H9 (cell line): ENCODE measurements at regions not wholly inside any gene's neighbourhood (a gene's known extent, or its start where the extent isn't known, plus 50 kb on each side); places are given as distances from the start of the nearest gene placed in this dataset.

Experiments
- DNase-seq: peaks from one replicate; pipeline ENCODE4 v3.0.0-alpha.2; 2017
- H2AFZ ChIP-seq: one replicate; pipeline ENCODE4 v1.6.1; 2013; ENCODE audit warnings: mild to moderate bottlenecking, low read length, control low read depth, moderate library complexity
- H2AK5ac ChIP-seq: 2 replicates; pipeline ENCODE4 v1.6.1; 2013; ENCODE audit warnings: low read length, control low read depth, mixed read lengths; ENCODE audit not compliant: insufficient read length
- H2BK120ac ChIP-seq: one replicate; pipeline ENCODE4 v1.6.1; 2013; ENCODE audit warnings: low read depth, mild to moderate bottlenecking, low read length, control low read depth, inconsistent platforms; ENCODE audit not compliant: poor library complexity, severe bottlenecking
- H2BK12ac ChIP-seq: 2 replicates; pipeline ENCODE4 v1.6.1; 2013; ENCODE audit warnings: low read length, control low read depth, mixed read lengths, low read depth; ENCODE audit not compliant: insufficient read length
- H2BK15ac ChIP-seq: 2 replicates; pipeline ENCODE4 v1.6.1; 2013; ENCODE audit warnings: low read depth, low read length, control low read depth
- H2BK20ac ChIP-seq: one replicate; pipeline ENCODE4 v1.6.1; 2013; ENCODE audit warnings: low read depth, mild to moderate bottlenecking, low read length, control low read depth, inconsistent platforms; ENCODE audit not compliant: poor library complexity, severe bottlenecking
- H2BK5ac ChIP-seq: 2 replicates; pipeline ENCODE4 v1.6.1; 2013; ENCODE audit warnings: low read length, control low read depth, mixed read lengths; ENCODE audit not compliant: insufficient read length
- H3K14ac ChIP-seq: 2 replicates; pipeline ENCODE4 v1.6.1; 2013; ENCODE audit warnings: low read length, control low read depth; ENCODE audit not compliant: insufficient read depth
- H3K18ac ChIP-seq: 2 replicates; pipeline ENCODE4 v1.6.1; 2013; ENCODE audit warnings: low read depth, mild to moderate bottlenecking, mixed read lengths, low read length, control low read depth; ENCODE audit not compliant: insufficient read length
- H3K23ac ChIP-seq: 2 replicates; pipeline ENCODE4 v1.6.1; 2013; ENCODE audit warnings: low read length, control low read depth, mixed read lengths, low read depth; ENCODE audit not compliant: insufficient read length
- H3K23me2 ChIP-seq: 2 replicates; pipeline ENCODE4 v1.6.1; 2013; ENCODE audit warnings: low read depth, mild to moderate bottlenecking, mixed read lengths, low read length, control low read depth; ENCODE audit not compliant: insufficient read length, poor library complexity, severe bottlenecking
- H3K27ac ChIP-seq: 2 replicates; pipeline ENCODE4 v1.5.1; 2013; ENCODE audit warnings: low read length, control low read depth, mixed read lengths, low read depth; ENCODE audit not compliant: insufficient read length
- H3K27me3 ChIP-seq: 2 replicates; pipeline ENCODE4 v1.6.1; 2013; ENCODE audit warnings: low read length, control low read depth, inconsistent platforms; ENCODE audit not compliant: insufficient read depth
- H3K4ac ChIP-seq: 2 replicates; pipeline ENCODE4 v1.6.1; 2013; ENCODE audit warnings: low read depth, mild to moderate bottlenecking, control low read depth, inconsistent platforms, low read length, moderate library complexity
- H3K4me1 ChIP-seq: 2 replicates; pipeline ENCODE4 v1.6.1; 2013; ENCODE audit warnings: low read length, control low read depth, inconsistent platforms; ENCODE audit not compliant: insufficient read depth
- H3K4me2 ChIP-seq: 2 replicates; pipeline ENCODE4 v1.6.1; 2013; ENCODE audit warnings: low read length, control low read depth, mixed read lengths; ENCODE audit not compliant: insufficient read length, insufficient read depth
- H3K56ac ChIP-seq: 2 replicates; pipeline ENCODE4 v1.6.1; 2013; ENCODE audit warnings: low read depth, mild to moderate bottlenecking, mixed read lengths, low read length, control low read depth; ENCODE audit not compliant: insufficient read length
- H3K79me1 ChIP-seq: 2 replicates; pipeline ENCODE4 v1.6.1; 2013; ENCODE audit warnings: low read depth, mild to moderate bottlenecking, moderate library complexity, low read length, control low read depth, inconsistent platforms; ENCODE audit not compliant: insufficient read depth, poor library complexity, severe bottlenecking
- H3K79me2 ChIP-seq: 2 replicates; pipeline ENCODE4 v1.6.1; 2013; ENCODE audit warnings: low read length, control low read depth, inconsistent platforms; ENCODE audit not compliant: insufficient read depth
- H3K9ac ChIP-seq: 2 replicates; pipeline ENCODE4 v1.6.1; 2013; ENCODE audit warnings: low read length, control low read depth, mixed read lengths; ENCODE audit not compliant: insufficient read length; ENCODE audit errors: extremely low read depth
- H3K9me3 ChIP-seq: one replicate; pipeline ENCODE4 v1.6.1; 2013; ENCODE audit warnings: low read depth, low read length, inconsistent platforms; ENCODE audit not compliant: control insufficient read depth
- H3T11ph ChIP-seq: one replicate; pipeline ENCODE4 v1.6.1; 2013; ENCODE audit warnings: mild to moderate bottlenecking, low read length, control low read depth, inconsistent platforms
- H4K20me1 ChIP-seq: one replicate; pipeline ENCODE4 v1.6.1; 2013; ENCODE audit not compliant: control insufficient read depth, insufficient read length, insufficient read depth
- H4K5ac ChIP-seq: 2 replicates; pipeline ENCODE4 v1.6.1; 2013; ENCODE audit warnings: low read depth, mild to moderate bottlenecking, mixed read lengths, low read length, control low read depth; ENCODE audit not compliant: insufficient read length
- H4K8ac ChIP-seq: replicated peaks from 2 replicates; pipeline ENCODE4 v1.6.1; 2013; ENCODE audit warnings: low read length, control low read depth, mixed read lengths, low read depth; ENCODE audit not compliant: insufficient read length
- H4K91ac ChIP-seq: 2 replicates; pipeline ENCODE4 v1.6.1; 2013; ENCODE audit warnings: low read depth, mild to moderate bottlenecking, moderate library complexity, mixed read lengths, low read length, control low read depth; ENCODE audit not compliant: insufficient read length
- H3K27ac Mint-ChIP-seq, 3 experiments: 2 replicates in 2 of 3; 3 replicates in 1 of 3; pipeline ENCODE4 v1.8.0; 2020 to 2021; ENCODE audit warnings: mixed read lengths in 3 of 3, mild to moderate bottlenecking in 1 of 3, moderate library complexity in 1 of 3
- H3K27me3 Mint-ChIP-seq: 2 replicates; pipeline ENCODE4 v1.8.0; 2021; ENCODE audit warnings: low read depth, mild to moderate bottlenecking, moderate library complexity, mixed read lengths
- H3K36me3 Mint-ChIP-seq, 3 experiments: 2 replicates in 2 of 3; 3 replicates in 1 of 3; pipeline ENCODE4 v1.8.0; 2020 to 2021; ENCODE audit warnings: low read depth in 3 of 3, mixed read lengths in 3 of 3; ENCODE audit not compliant: insufficient read depth in 1 of 3
- H3K4me1 Mint-ChIP-seq, 2 experiments: 2 replicates each; pipeline ENCODE4 v1.8.0; 2020; ENCODE audit warnings: mixed read lengths in 2 of 2
- H3K4me3 Mint-ChIP-seq, 2 experiments: 2 replicates in 1 of 2; 3 replicates in 1 of 2; pipeline ENCODE4 v1.8.0; 2020 to 2021; ENCODE audit warnings: mild to moderate bottlenecking in 2 of 2, mixed read lengths in 2 of 2, moderate library complexity in 1 of 2
- H3K9me3 Mint-ChIP-seq, 2 experiments: 2 replicates in 1 of 2; 3 replicates in 1 of 2; pipeline ENCODE4 v1.8.0; 2020; ENCODE audit warnings: mild to moderate bottlenecking in 2 of 2, mixed read lengths in 2 of 2, moderate library complexity in 1 of 2
- TF ChIP-seq, protein P1 (sequence below): fragments of 200-600 bp; sonication (generic); conservative IDR thresholded peaks from 3 replicates; pipeline ENCODE4 v1.8.0; 2021; ENCODE audit warnings: antibody characterized with exemption, mild to moderate bottlenecking

DNA sequence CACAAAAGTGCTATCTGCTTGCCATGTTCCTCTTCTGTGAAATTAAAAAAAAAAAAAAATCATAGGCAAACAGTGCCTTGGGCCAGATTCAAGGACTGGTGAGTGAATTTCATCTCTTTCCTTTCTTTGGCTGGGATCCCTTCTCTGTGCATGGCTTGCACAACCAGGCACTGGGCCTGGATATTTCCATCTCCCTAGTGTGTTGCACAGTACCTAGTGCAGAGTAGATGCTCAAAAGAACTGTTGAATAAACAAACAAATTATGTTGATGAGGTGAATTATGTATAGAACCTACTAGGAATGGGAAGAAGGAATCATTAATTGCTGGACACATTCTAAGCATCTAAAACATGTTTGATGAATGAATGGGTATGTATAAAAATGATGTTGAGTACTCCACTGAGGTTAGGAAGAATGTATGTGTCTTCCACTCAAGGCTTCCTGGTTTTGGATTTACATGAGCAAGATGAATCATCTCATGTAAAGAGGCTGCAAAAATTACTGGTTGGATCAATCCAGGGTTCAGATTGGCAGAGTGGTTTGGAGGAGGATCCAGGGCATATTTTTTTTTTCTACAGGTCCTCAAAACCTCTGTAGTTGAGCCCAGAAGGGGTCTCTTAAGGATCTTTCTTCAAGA lies 93.2 kb downstream of the EMP1 start:
- Histone ChIP-seq H2BK5ac (no peak overlapping the region), H4K91ac (no peak overlapping the region), H3K79me2 (no peaks in the 10 kb centered on the region), H3K56ac (no peak overlapping the region), H3K4me2 (no peak overlapping the region), H3K27me3 (no peaks in the 10 kb centered on the region), H4K5ac (no peak overlapping the region), H3K27ac (no peak overlapping the region), H3K4ac (no peak overlapping the region), H3K14ac (no peak overlapping the region), H3K23ac (no peak overlapping the region), H3K9ac (no peak overlapping the region), H2BK120ac (no peak overlapping the region), H2AK5ac (no peak overlapping the region), H3K9me3 (no peaks in the 10 kb centered on the region), H2AFZ (no peak overlapping the region), H3K4me1 (no peaks in the 10 kb centered on the region), H3K79me1 (no peaks in the 10 kb centered on the region), H2BK12ac (no peak overlapping the region), H4K8ac (no peak overlapping the region), H2BK15ac (no peak overlapping the region), H3T11ph (no peak overlapping the region), H3K23me2 (no peaks in the 10 kb centered on the region), H3K18ac (no peak overlapping the region), H2BK20ac (no peak overlapping the region), H4K20me1 (no peaks in the 10 kb centered on the region)
- H3K4me3 Mint-ChIP-seq = no peak overlapping the region
- no peaks in the 10 kb centered on the region for H3K9me3 Mint-ChIP-seq
- no peak overlapping the region for H3K27ac Mint-ChIP-seq
- H3K27me3 Mint-ChIP-seq = no peaks in the 10 kb centered on the region; the same call in 1 of the 2 replicates
- no peaks in the 10 kb centered on the region for H3K4me1 Mint-ChIP-seq
- no peaks in the 10 kb centered on the region for H3K36me3 Mint-ChIP-seq
- DNase-seq = no peak
- TF ChIP-seq, protein P1, sequence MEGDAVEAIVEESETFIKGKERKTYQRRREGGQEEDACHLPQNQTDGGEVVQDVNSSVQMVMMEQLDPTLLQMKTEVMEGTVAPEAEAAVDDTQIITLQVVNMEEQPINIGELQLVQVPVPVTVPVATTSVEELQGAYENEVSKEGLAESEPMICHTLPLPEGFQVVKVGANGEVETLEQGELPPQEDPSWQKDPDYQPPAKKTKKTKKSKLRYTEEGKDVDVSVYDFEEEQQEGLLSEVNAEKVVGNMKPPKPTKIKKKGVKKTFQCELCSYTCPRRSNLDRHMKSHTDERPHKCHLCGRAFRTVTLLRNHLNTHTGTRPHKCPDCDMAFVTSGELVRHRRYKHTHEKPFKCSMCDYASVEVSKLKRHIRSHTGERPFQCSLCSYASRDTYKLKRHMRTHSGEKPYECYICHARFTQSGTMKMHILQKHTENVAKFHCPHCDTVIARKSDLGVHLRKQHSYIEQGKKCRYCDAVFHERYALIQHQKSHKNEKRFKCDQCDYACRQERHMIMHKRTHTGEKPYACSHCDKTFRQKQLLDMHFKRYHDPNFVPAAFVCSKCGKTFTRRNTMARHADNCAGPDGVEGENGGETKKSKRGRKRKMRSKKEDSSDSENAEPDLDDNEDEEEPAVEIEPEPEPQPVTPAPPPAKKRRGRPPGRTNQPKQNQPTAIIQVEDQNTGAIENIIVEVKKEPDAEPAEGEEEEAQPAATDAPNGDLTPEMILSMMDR = no peak
